ENCODE measurements at regions not wholly inside any gene's neighbourhood (a gene's known extent, or its start where the extent isn't known, plus 50 kb on each side); places are given as distances from the start of the nearest gene placed in this dataset.

DNA sequence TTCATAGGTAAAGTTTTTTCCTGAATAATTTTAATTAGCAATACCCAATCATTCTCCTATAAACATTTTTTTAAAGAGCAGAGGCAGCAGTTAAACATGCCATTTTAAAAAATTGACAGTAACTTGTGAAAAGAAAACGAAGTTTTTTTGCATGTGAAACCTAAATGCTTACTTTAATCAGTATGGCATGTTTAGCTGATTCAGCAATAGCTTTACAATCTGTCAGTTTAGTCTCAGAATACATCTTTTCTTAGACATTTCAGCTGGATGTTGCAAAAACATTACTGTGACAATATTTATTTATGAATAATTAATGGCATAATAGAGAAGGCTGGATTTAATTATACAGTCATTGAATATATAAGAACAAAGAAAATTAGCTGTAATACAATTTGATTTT, 1132.4 kb upstream of the ADGRL2 start (continued):
- TF ChIP-seq, protein P1, sequence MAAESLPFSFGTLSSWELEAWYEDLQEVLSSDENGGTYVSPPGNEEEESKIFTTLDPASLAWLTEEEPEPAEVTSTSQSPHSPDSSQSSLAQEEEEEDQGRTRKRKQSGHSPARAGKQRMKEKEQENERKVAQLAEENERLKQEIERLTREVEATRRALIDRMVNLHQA (CRISPR knock-in tag; IDR thresholded peaks at IDR 0.05) = no peak
- TF ChIP-seq MAZ (IDR thresholded peaks at IDR 0.05; ENCODE audit: borderline replicate concordance, low read depth, low read length) (no peak), MAZ (CRISPR knock-in tag; IDR thresholded peaks at IDR 0.05; ENCODE audit: low read depth) (no peak), TAF15 (IDR thresholded peaks at IDR 0.05; ENCODE audit: low read depth, low read length, poor library complexity, severe bottlenecking) (no peak), AGO1 (IDR thresholded peaks at IDR 0.05; ENCODE audit: low read depth, low read length, poor library complexity, severe bottlenecking) (no peak), GTF2F1 (IDR thresholded peaks at IDR 0.05; ENCODE audit: low read length) (no peak)

DNA sequence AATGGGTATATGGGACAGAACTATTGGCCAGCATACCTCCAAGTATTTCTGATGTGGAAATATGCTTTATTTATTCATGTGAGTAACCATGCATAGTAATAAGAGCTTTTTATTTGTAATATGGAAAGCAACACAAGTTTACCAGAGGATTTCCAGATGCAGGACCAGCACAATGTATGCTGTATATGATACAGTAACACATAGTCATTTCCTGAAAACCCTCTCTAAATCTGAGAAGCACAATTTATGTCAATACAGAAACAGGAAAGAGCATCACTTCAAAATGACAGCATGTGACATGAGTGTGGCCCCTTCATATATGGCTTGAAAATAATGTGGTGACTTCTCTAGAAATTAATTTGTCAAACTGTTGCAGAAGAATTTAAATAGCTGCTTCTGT, 1134.7 kb upstream of the ADGRL2 start:
- no peak for FAIRE-seq
- Histone ChIP-seq H3K27ac (ENCODE audit: extremely low read length, insufficient read depth, low read length) (no peak overlapping the region), H3K36me3 (replicated peaks in 1 of 2; ENCODE audit: control insufficient read depth in 1 of 2, insufficient read depth in 2 of 2, low read length in 2 of 2) (no peaks in the 10 kb centered on the region), H3K9ac (ENCODE audit: insufficient read depth, low read depth, low read length) (no peak overlapping the region), H4K20me1 (ENCODE audit: insufficient read depth, low read length) (no peaks in the 10 kb centered on the region), H3K4me2 (ENCODE audit: low read depth, low read length) (no peak overlapping the region), H3K9me3 (ENCODE audit: low read length) (peaks cover 83% of the 10 kb centered on the region), H3K4me1 (ENCODE audit: insufficient read depth, low read length) (no peaks in the 10 kb centered on the region), H2AFZ (ENCODE audit: low read length) (no peak overlapping the region), H3K79me2 (ENCODE audit: insufficient read depth, low read length) (no peaks in the 10 kb centered on the region), H3K4me3 (replicated peaks in 1 of 3; ENCODE audit: insufficient read depth in 1 of 3, low read depth in 2 of 3, low read length in 3 of 3) (no peak overlapping the region), H3K27me3 (ENCODE audit: control insufficient read depth in 1 of 2, insufficient read depth in 2 of 2, low read length in 2 of 2) (no peaks in the 10 kb centered on the region)
- intact Hi-C loops (cut with micrococcal nuclease; ENCODE audit: unreplicated experiment) (no loop called here), in situ Hi-C loops (cut with HindIII; ENCODE audit: extremely low pct_ligation_motif_present, low pct_unique_long_range_greater_than_20kb) (no loop called here)
- TF ChIP-seq ZNF776 (CRISPR knock-in tag; IDR thresholded peaks at IDR 0.05) = no peak
- TF ChIP-seq NFE2L1 (CRISPR knock-in tag; IDR thresholded peaks at IDR 0.05; ENCODE audit: borderline replicate concordance) = no peak
- TF ChIP-seq, protein P2, sequence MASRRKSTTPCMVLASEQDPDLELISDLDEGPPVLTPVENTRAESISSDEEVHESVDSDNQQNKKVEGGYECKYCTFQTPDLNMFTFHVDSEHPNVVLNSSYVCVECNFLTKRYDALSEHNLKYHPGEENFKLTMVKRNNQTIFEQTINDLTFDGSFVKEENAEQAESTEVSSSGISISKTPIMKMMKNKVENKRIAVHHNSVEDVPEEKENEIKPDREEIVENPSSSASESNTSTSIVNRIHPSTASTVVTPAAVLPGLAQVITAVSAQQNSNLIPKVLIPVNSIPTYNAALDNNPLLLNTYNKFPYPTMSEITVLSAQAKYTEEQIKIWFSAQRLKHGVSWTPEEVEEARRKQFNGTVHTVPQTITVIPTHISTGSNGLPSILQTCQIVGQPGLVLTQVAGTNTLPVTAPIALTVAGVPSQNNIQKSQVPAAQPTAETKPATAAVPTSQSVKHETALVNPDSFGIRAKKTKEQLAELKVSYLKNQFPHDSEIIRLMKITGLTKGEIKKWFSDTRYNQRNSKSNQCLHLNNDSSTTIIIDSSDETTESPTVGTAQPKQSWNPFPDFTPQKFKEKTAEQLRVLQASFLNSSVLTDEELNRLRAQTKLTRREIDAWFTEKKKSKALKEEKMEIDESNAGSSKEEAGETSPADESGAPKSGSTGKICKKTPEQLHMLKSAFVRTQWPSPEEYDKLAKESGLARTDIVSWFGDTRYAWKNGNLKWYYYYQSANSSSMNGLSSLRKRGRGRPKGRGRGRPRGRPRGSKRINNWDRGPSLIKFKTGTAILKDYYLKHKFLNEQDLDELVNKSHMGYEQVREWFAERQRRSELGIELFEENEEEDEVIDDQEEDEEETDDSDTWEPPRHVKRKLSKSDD (CRISPR knock-in tag; IDR thresholded peaks at IDR 0.05; ENCODE audit: low read depth) = no peak
- TF ChIP-seq ZNF205 (CRISPR knock-in tag; IDR thresholded peaks at IDR 0.05) = no peak
- no peak for TF ChIP-seq ZHX2 (IDR thresholded peaks at IDR 0.05; ENCODE audit: low read depth)
- no peak for TF ChIP-seq ZHX2 (CRISPR knock-in tag; IDR thresholded peaks at IDR 0.05; ENCODE audit: borderline replicate concordance)
- no peak for ATAC-seq
- CTCF ChIA-PET (ENCODE audit: low intra/inter-chr PET ratio, low total read pairs) = no interaction called here
- POLR2A ChIA-PET = no interaction called here
- no TSS peak for BruUV-seq (replicated peaks)
- DNase-seq (ENCODE audit: low spot score) = no peak

All from HepG2 (cell line).